Muscle layer of colon (tissue), 2 donors: ENCODE measurements at regions not wholly inside any gene's neighbourhood (a gene's known extent, or its start where the extent isn't known, plus 50 kb on each side); places are given as distances from the start of the nearest gene placed in this dataset.

ENCODE experiments used
- H3K27ac ChIP-seq: one replicate; pipeline ENCODE4 v1.7.0; 2013; ENCODE audit warnings: low read depth, mild to moderate bottlenecking, low read length, moderate library complexity
- H3K27me3 ChIP-seq, 2 donors: one replicate each; pipeline ENCODE4 v1.7.0; 2013; ENCODE audit warnings: low read length in 2 of 2, mild to moderate bottlenecking in 2 of 2; ENCODE audit not compliant: insufficient read depth in 2 of 2, control insufficient read depth in 1 of 2
- H3K36me3 ChIP-seq: one replicate; pipeline ENCODE4 v1.7.0; 2013; ENCODE audit warnings: mild to moderate bottlenecking, low read length; ENCODE audit not compliant: insufficient read depth
- H3K4me1 ChIP-seq: one replicate; pipeline ENCODE4 v1.7.0; 2013; ENCODE audit warnings: mild to moderate bottlenecking, low read length; ENCODE audit not compliant: insufficient read depth
- H3K4me3 ChIP-seq, 2 donors: one replicate each; pipeline ENCODE4 v1.7.0; 2013; ENCODE audit warnings: low read length in 2 of 2, low read depth in 1 of 2, mild to moderate bottlenecking in 1 of 2, moderate library complexity in 1 of 2
- H3K9ac ChIP-seq: one replicate; pipeline ENCODE4 v1.7.0; 2013; ENCODE audit warnings: low read length
- H3K9me3 ChIP-seq: one replicate; pipeline ENCODE4 v1.7.0; 2013; ENCODE audit warnings: mild to moderate bottlenecking, low read length
- donor health status: abdominal sarcoma.
- donor health status: Adenocarcinoma of cecum.

- H3K27me3 ChIP-seq: no peaks in the 10 kb centered on the region
- H3K9ac ChIP-seq: no peak overlapping the region
- no peaks in the 10 kb centered on the region for H3K36me3 ChIP-seq
- no peak overlapping the region for H3K4me3 ChIP-seq
- H3K27ac ChIP-seq: no peak overlapping the region
- no peaks in the 10 kb centered on the region for H3K9me3 ChIP-seq
- no peaks in the 10 kb centered on the region for H3K4me1 ChIP-seq
Measured at GRCh38 chr3:83074485-83074884, 1313.0 kb upstream of the GBE1 start.

GRCh38 chr3:83065851-83066460, 1304.5 kb upstream of the GBE1 start:
- H3K36me3 ChIP-seq: no peaks in the 10 kb centered on the region
- no peak overlapping the region for H3K9ac ChIP-seq
- no peaks in the 10 kb centered on the region for H3K9me3 ChIP-seq
- no peak overlapping the region for H3K27ac ChIP-seq
- no peak overlapping the region for H3K4me3 ChIP-seq
- H3K4me1 ChIP-seq: no peaks in the 10 kb centered on the region
- H3K27me3 ChIP-seq: no peaks in the 10 kb centered on the region

DNA sequence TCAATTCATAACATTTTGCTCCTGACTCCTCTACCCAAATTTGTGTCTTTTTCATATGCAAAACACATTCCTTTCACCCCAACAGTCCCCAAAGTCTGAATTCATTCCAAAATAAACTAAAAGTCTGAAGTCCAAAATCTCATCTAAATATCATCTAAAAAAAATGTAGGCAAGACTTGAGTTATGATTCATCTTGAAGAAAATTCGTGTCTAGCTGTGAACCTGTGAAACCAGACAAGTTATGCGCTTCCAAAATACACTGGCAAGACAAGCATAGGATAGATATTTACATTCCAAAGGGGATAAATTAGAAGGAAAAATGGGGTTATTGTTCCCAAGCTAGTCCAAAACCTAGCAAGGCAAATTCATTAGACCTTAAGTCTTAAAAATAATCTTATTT, 1302.0 kb upstream of the GBE1 start:
- Histone ChIP-seq H3K27ac (no peak overlapping the region), H3K9ac (no peak overlapping the region), H3K4me3 (no peak overlapping the region), H3K36me3 (no peaks in the 10 kb centered on the region), H3K4me1 (no peaks in the 10 kb centered on the region), H3K9me3 (no peaks in the 10 kb centered on the region), H3K27me3 (no peaks in the 10 kb centered on the region)

DNA sequence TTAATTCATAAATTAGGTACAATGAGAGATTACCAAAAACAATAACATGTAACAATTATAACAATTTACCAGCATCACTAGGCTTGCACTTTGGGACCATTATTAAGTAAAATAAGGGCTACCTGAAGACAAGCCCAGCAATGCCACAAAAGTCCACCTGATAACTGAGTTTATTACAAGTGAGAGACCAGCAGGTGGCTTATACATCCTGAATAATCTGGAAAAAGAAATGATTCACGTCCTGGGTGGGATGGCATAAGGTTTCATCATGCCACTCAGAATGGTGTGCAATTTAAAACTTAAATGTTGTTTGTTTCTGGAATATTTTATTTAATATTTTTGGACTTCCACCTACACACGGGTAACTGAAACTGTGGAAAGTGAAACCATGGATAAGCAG, 1287.1 kb upstream of the GBE1 start:
- Histone ChIP-seq H3K4me1 (no peaks in the 10 kb centered on the region), H3K27ac (no peak overlapping the region), H3K9ac (no peak overlapping the region), H3K9me3 (no peaks in the 10 kb centered on the region), H3K36me3 (no peaks in the 10 kb centered on the region), H3K27me3 (no peaks in the 10 kb centered on the region), H3K4me3 (no peak overlapping the region)

DNA sequence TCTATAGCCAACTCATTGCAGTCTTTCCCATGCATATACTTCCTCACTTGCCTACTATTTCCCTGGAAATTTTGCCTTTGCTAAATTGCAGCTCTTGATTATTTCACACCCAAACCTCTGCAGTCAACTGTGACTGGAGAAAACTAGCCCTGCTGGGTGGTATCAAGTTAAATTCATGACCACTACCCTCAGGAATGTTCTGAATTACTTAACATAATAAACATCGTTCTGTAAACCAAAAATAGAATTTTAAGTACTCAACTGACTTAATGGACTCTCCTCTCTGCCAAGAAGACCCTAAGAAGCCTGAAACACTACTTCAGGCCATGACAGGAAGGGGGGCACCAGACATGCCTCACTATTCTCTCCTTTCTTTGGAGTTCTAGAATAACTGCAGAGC, 1278.0 kb upstream of the GBE1 start:
- no peak overlapping the region for H3K4me3 ChIP-seq
- no peaks in the 10 kb centered on the region for H3K9me3 ChIP-seq
- no peaks in the 10 kb centered on the region for H3K27me3 ChIP-seq
- H3K27ac ChIP-seq: no peak overlapping the region
- no peaks in the 10 kb centered on the region for H3K4me1 ChIP-seq
- H3K36me3 ChIP-seq: no peaks in the 10 kb centered on the region
- no peak overlapping the region for H3K9ac ChIP-seq

GRCh38 chr3:83035704-83036010, 1274.2 kb upstream of the GBE1 start:
- H3K27me3 ChIP-seq: no peaks in the 10 kb centered on the region
- H3K9ac ChIP-seq: no peak overlapping the region
- H3K4me3 ChIP-seq: no peak overlapping the region
- H3K36me3 ChIP-seq: no peaks in the 10 kb centered on the region
- no peaks in the 10 kb centered on the region for H3K9me3 ChIP-seq
- no peaks in the 10 kb centered on the region for H3K4me1 ChIP-seq
- H3K27ac ChIP-seq: no peak overlapping the region

DNA sequence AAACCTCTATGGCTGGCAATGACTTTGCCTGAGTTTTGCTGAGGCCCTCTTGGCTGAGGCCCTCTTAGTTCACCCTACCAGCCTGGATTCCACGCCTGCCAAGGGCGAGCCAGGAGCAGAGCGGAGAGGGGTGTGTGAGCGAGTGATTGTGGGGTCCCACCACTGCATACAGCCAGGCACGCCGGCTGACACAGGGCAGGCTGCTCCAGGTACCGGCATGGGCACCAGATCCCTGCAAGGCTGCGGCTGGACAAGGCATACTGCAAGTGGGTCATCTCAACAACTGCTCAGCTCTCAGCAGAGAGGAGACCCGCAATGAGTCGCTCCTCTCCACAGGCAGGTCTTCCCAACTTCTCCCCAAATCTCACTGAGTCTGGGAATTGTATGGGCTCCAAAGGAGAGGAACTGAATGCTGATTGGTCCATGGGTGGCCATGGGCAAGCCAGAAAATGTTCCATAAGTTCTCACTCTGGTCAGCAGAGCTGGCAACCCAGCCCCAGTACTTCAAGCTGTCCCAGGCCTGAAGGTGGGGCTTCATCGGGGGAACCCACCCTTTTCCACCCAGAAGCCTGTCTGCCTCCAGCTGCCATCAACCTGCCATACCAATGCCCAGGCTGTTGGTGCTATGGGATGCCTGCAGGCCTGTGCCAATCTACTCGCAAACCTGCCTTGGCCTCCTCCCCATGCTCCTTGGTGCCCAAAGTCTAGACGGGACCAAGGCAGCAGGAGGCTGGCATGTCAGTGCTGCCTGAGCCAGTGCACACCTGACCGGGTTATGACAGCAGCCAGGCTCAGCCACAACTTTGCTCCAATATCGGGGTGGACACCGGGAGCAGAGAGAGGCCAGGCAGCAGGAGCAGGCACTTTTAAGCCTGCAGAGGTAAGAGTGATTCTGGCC, 1273.6 kb upstream of the GBE1 start:
- H3K4me3 ChIP-seq: no peak overlapping the region
- no peaks in the 10 kb centered on the region for H3K4me1 ChIP-seq
- no peak overlapping the region for H3K9ac ChIP-seq
- H3K27me3 ChIP-seq: no peaks in the 10 kb centered on the region
- H3K36me3 ChIP-seq: no peaks in the 10 kb centered on the region
- H3K9me3 ChIP-seq: no peaks in the 10 kb centered on the region
- no peak overlapping the region for H3K27ac ChIP-seq

- no peak overlapping the region for H3K4me3 ChIP-seq
- H3K36me3 ChIP-seq: no peaks in the 10 kb centered on the region
- H3K4me1 ChIP-seq: no peaks in the 10 kb centered on the region
- no peaks in the 10 kb centered on the region for H3K27me3 ChIP-seq
- no peak overlapping the region for H3K9ac ChIP-seq
- H3K27ac ChIP-seq: no peak overlapping the region
- H3K9me3 ChIP-seq: no peaks in the 10 kb centered on the region
Measured at GRCh38 chr3:83033133-83033532, 1271.7 kb upstream of the GBE1 start.

DNA sequence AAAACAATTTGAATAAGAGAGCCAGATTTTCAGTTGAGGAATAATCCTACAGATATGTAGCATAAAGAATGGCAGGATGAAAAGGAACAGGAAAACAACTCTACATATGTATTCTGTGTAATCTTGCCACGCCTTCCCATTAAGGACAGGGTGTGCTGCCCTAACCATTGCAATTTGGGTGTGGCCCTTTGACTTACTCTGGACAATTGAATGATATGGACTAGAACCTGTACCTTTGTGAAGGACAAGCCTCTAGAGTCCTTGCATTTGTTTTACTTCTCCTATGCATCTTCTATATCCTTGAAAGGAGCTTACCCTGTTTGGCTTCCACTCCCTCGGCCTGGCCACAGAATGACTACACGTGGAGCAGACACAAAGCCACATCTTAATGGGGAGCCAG, 1261.6 kb upstream of the GBE1 start:
- Histone ChIP-seq H3K9me3 (no peaks in the 10 kb centered on the region), H3K4me1 (no peaks in the 10 kb centered on the region), H3K27me3 (no peaks in the 10 kb centered on the region), H3K27ac (no peak overlapping the region), H3K4me3 (no peak overlapping the region), H3K9ac (no peak overlapping the region), H3K36me3 (no peaks in the 10 kb centered on the region)

DNA sequence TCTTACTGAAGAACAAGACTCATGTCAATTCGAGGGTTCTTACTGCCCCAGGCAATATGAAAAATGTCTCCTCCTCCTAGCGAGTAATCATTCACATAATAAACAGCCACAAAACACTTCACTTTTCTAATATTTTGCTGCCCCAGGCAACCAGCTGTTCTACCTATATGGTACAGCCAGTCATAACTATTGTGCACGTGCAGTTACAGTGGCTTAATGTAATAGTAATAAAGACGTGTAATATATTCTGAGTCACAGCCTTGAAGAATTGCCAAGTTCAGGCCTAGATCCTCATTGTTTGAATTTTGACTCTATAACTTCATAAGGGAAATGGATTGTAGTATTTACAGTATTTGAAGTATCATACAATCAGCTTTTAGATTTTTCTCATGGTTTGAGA, 1250.0 kb upstream of the GBE1 start:
- Histone ChIP-seq H3K27me3 (no peaks in the 10 kb centered on the region), H3K9me3 (no peaks in the 10 kb centered on the region), H3K36me3 (no peaks in the 10 kb centered on the region), H3K4me3 (no peak overlapping the region), H3K4me1 (no peaks in the 10 kb centered on the region), H3K27ac (no peak overlapping the region), H3K9ac (no peak overlapping the region)

GRCh38 chr3:83003917-83004316, 1242.5 kb upstream of the GBE1 start:
- H3K4me3 ChIP-seq: no peak overlapping the region
- H3K4me1 ChIP-seq: no peaks in the 10 kb centered on the region
- H3K9me3 ChIP-seq: no peaks in the 10 kb centered on the region
- H3K36me3 ChIP-seq: no peaks in the 10 kb centered on the region
- H3K9ac ChIP-seq: no peak overlapping the region
- H3K27me3 ChIP-seq: no peaks in the 10 kb centered on the region
- no peak overlapping the region for H3K27ac ChIP-seq

- H3K36me3 ChIP-seq: no peaks in the 10 kb centered on the region
- H3K27ac ChIP-seq: no peak overlapping the region
- H3K27me3 ChIP-seq: no peaks in the 10 kb centered on the region
- no peaks in the 10 kb centered on the region for H3K9me3 ChIP-seq
- no peak overlapping the region for H3K9ac ChIP-seq
- no peaks in the 10 kb centered on the region for H3K4me1 ChIP-seq
- H3K4me3 ChIP-seq: no peak overlapping the region
Measured at GRCh38 chr3:83002869-83003445, 1241.5 kb upstream of the GBE1 start.
